Fibroblast of lung (primary cell): ENCODE measurements at regions not wholly inside any gene's neighbourhood (a gene's known extent, or its start where the extent isn't known, plus 50 kb on each side); places are given as distances from the start of the nearest gene placed in this dataset.

Experiments
- DNase-seq, 2 donors: peaks; one replicate each; pipeline versions ENCODE4 v3.0.0 to v3.0.0-alpha.2; 2010; ENCODE audit warnings: low read depth in 2 of 2
- H2AFZ ChIP-seq: 2 replicates; pipeline ENCODE4 v1.5.1; 2012; ENCODE audit warnings: low read length, control low read depth, inconsistent platforms
- H3K27ac ChIP-seq: 2 replicates; pipeline ENCODE4 v1.5.1; 2011; ENCODE audit warnings: low read length, control low read depth; ENCODE audit not compliant: insufficient read depth
- H3K27me3 ChIP-seq: 2 replicates; pipeline ENCODE4 v1.5.1; 2011; ENCODE audit warnings: mild to moderate bottlenecking, low read length; ENCODE audit not compliant: control insufficient read depth, insufficient read depth
- H3K36me3 ChIP-seq: 2 replicates; pipeline ENCODE4 v1.5.1; 2011; ENCODE audit warnings: low read length; ENCODE audit not compliant: control insufficient read depth, insufficient read depth
- H3K4me1 ChIP-seq: 2 replicates; pipeline ENCODE4 v1.5.1; 2011; ENCODE audit warnings: low read length; ENCODE audit not compliant: control insufficient read depth, insufficient read depth; ENCODE audit errors: extremely low read depth
- H3K4me2 ChIP-seq: 2 replicates; pipeline ENCODE4 v1.5.1; 2011; ENCODE audit warnings: low read length, control low read depth; ENCODE audit not compliant: insufficient read depth; ENCODE audit errors: extremely low read depth
- H3K4me3 ChIP-seq, 4 experiments: fragments of 200-600 bp in 1 of 4; sonication (generic) in 1 of 4; replicated peaks in 1 of 4; 2 replicates each; pipeline ENCODE4 v1.5.1; 2011 to 2016; ENCODE audit warnings: low read length in 4 of 4, low read depth in 3 of 4, mild to moderate bottlenecking in 3 of 4, control low read depth in 2 of 4, inconsistent platforms in 1 of 4, mixed read lengths in 1 of 4; ENCODE audit not compliant: insufficient read depth in 1 of 4; ENCODE audit errors: control extremely low read depth in 1 of 4
- H3K79me2 ChIP-seq: 2 replicates; pipeline ENCODE4 v1.5.1; 2012; ENCODE audit warnings: mild to moderate bottlenecking, low read length, inconsistent platforms; ENCODE audit not compliant: control insufficient read depth, insufficient read depth
- H3K9ac ChIP-seq: 2 replicates; pipeline ENCODE4 v1.5.1; 2011; ENCODE audit warnings: mild to moderate bottlenecking, low read length, control low read depth; ENCODE audit not compliant: insufficient read depth
- H3K9me3 ChIP-seq: 2 replicates; pipeline ENCODE4 v1.5.1; 2012; ENCODE audit warnings: low read depth, low read length; ENCODE audit not compliant: control insufficient read depth, insufficient read depth
- H4K20me1 ChIP-seq: 2 replicates; pipeline ENCODE4 v1.5.1; 2011; ENCODE audit warnings: low read length; ENCODE audit not compliant: control insufficient read depth, insufficient read depth; ENCODE audit errors: extremely low read depth
- EZH2 ChIP-seq: IDR thresholded peaks from 2 replicates; pipeline ENCODE4 v1.5.1; 2012; ENCODE audit warnings: low read length, control low read depth, mild to moderate bottlenecking; ENCODE audit errors: missing control alignments
- TF ChIP-seq, protein P1 (sequence below), 2 donors: IDR thresholded peaks in 1 of 2; conservative IDR thresholded peaks in 1 of 2; 1 replicate in 1 of 2; 2 replicates in 1 of 2; pipeline ENCODE4 v1.5.1; 2011 to 2012; ENCODE audit warnings: low read length in 2 of 2, control low read depth in 1 of 2, inconsistent platforms in 1 of 2, low read depth in 1 of 2, mild to moderate bottlenecking in 1 of 2

DNA sequence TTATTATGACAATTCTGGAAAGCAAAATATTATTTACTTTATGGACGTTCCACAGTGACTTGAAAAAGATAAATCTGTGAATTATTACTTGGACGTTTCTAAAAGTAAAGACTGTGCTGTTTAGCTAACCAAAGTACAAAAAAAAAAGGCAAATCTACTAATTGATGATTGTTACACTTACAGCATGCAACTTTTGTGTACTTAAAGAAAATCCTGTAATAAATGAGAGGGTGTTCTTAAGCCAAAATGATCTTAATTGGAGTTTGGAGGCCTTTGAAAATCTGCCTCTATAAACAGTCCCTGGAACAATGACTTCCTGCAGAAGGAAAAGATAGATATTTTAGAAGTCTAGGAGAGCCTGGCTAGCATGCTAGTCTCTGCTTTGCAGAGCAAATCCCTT is 434.0 kb upstream of the SYT1 start:
- Histone ChIP-seq H3K9me3 (no peaks in the 10 kb centered on the region), H4K20me1 (no peaks in the 10 kb centered on the region), H3K36me3 (no peaks in the 10 kb centered on the region), H2AFZ (no peak overlapping the region), H3K4me1 (no peaks in the 10 kb centered on the region), H3K9ac (no peak overlapping the region), H3K4me3 (no peak overlapping the region), H3K79me2 (no peaks in the 10 kb centered on the region), H3K27me3 (no peaks in the 10 kb centered on the region), H3K27ac (no peak overlapping the region), H3K4me2 (no peak overlapping the region)
- TF ChIP-seq EZH2 = no peak
- TF ChIP-seq, protein P1, sequence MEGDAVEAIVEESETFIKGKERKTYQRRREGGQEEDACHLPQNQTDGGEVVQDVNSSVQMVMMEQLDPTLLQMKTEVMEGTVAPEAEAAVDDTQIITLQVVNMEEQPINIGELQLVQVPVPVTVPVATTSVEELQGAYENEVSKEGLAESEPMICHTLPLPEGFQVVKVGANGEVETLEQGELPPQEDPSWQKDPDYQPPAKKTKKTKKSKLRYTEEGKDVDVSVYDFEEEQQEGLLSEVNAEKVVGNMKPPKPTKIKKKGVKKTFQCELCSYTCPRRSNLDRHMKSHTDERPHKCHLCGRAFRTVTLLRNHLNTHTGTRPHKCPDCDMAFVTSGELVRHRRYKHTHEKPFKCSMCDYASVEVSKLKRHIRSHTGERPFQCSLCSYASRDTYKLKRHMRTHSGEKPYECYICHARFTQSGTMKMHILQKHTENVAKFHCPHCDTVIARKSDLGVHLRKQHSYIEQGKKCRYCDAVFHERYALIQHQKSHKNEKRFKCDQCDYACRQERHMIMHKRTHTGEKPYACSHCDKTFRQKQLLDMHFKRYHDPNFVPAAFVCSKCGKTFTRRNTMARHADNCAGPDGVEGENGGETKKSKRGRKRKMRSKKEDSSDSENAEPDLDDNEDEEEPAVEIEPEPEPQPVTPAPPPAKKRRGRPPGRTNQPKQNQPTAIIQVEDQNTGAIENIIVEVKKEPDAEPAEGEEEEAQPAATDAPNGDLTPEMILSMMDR (conservative IDR thresholded peaks at IDR 0.05 in 1 of 2, IDR thresholded peaks at IDR 0.05 in 1 of 2; ENCODE audit: low read depth in 1 of 2, low read length in 2 of 2) = no peak
- no peak for DNase-seq

DNA sequence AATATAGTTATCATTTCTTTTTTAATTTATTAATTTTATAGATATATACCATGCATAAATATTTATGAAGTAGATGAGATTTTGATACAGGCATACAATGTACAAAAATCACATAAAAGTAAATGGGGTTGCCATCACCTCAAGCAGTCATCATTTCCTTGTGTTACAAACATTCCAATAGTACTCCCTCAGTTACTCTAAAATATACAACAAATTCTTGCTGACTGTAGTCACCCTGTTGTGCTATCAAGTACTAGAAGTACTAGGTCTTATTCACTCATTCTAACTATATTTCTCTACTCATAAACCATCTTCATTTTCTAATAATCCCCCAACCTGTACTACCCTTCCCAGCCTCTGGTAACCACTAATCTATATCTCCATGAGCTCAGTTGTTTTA is 432.6 kb upstream of the SYT1 start:
- Histone ChIP-seq H3K79me2 (no peaks in the 10 kb centered on the region), H3K9ac (no peak overlapping the region), H3K27me3 (no peaks in the 10 kb centered on the region), H2AFZ (no peak overlapping the region), H3K27ac (no peak overlapping the region), H3K36me3 (no peaks in the 10 kb centered on the region), H3K4me2 (no peak overlapping the region), H3K4me3 (no peak overlapping the region), H3K9me3 (no peaks in the 10 kb centered on the region), H3K4me1 (no peaks in the 10 kb centered on the region), H4K20me1 (no peaks in the 10 kb centered on the region)
- TF ChIP-seq, protein P1 (conservative IDR thresholded peaks at IDR 0.05 in 1 of 2, IDR thresholded peaks at IDR 0.05 in 1 of 2; ENCODE audit: low read depth in 1 of 2, low read length in 2 of 2) = no peak
- no peak for TF ChIP-seq EZH2
- peak; percentile 14 to 60 for DNase-seq

DNA sequence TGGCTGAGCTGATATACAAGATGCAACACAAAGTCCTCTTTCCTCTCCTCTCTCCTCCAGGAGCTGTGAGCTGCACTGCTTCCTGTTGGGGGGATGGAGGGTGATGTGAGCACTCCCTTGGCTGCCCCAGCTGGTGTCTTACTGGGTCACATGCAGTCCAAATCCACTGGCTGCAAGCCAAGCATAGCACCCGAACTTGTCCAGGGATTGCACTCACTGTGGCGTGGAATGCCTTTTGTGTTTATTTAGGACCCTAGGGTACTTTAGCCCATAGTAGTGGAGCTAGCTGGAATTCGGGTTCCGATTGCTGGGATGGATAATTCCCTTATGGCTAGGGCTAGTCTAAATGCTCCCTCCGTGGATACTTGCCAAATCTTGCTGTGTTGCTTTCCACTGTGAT is 424.9 kb upstream of the SYT1 start:
- H3K9ac ChIP-seq = no peak overlapping the region
- H4K20me1 ChIP-seq = no peaks in the 10 kb centered on the region
- no peak overlapping the region for H2AFZ ChIP-seq
- no peak overlapping the region for H3K4me2 ChIP-seq
- H3K4me3 ChIP-seq = no peak overlapping the region
- no peaks in the 10 kb centered on the region for H3K79me2 ChIP-seq
- no peaks in the 10 kb centered on the region for H3K9me3 ChIP-seq
- no peaks in the 10 kb centered on the region for H3K27me3 ChIP-seq
- H3K4me1 ChIP-seq = no peaks in the 10 kb centered on the region
- no peak for DNase-seq
- H3K36me3 ChIP-seq = no peaks in the 10 kb centered on the region
- no peak for TF ChIP-seq EZH2
- TF ChIP-seq, protein P1 (conservative IDR thresholded peaks at IDR 0.05 in 1 of 2, IDR thresholded peaks at IDR 0.05 in 1 of 2; ENCODE audit: low read depth in 1 of 2, low read length in 2 of 2) = no peak
- H3K27ac ChIP-seq = no peak overlapping the region
